GM23338 (cell line): ENCODE measurements at regions not wholly inside any gene's neighbourhood (a gene's known extent, or its start where the extent isn't known, plus 50 kb on each side); places are given as distances from the start of the nearest gene placed in this dataset.
A peak's percentile ranks its signal among the peaks of the same experiment; 100 is the strongest.

Experiments
- ATAC-seq: fragments of 200-7000 bp; cut with Tn5 transposase; 3 replicates; pipeline ENCODE4 v1.9.1; 2020
- DNase-seq: peaks from one replicate; pipeline ENCODE4 v3.0.0-alpha.2; 2015; ENCODE audit warnings: low spot score
- H2AFZ ChIP-seq: fragments of 200-600 bp; sonication (generic); 2 replicates; pipeline ENCODE4 v1.8.0; 2016; ENCODE audit warnings: antibody characterized with exemption, mild to moderate bottlenecking, moderate library complexity
- H3F3A ChIP-seq: fragments of 200-600 bp; sonication (generic); replicated peaks from 2 replicates; pipeline ENCODE4 v1.8.0; 2017; ENCODE audit warnings: antibody characterized with exemption, mixed run types, low read depth
- H3K27ac ChIP-seq: fragments of 200-600 bp; sonication (generic); 2 replicates; pipeline ENCODE4 v1.6.1; 2016; ENCODE audit warnings: low read depth
- H3K27me3 ChIP-seq: fragments of 200-600 bp; sonication (generic); 2 replicates; pipeline ENCODE4 v1.8.0; 2016; ENCODE audit warnings: mild to moderate bottlenecking, mixed run types, moderate library complexity; ENCODE audit not compliant: insufficient read depth
- H3K36me3 ChIP-seq: fragments of 200-600 bp; sonication (generic); 2 replicates; pipeline ENCODE4 v1.8.0; 2016; ENCODE audit warnings: mild to moderate bottlenecking; ENCODE audit not compliant: insufficient read depth
- H3K4me1 ChIP-seq: fragments of 200-600 bp; sonication (generic); 2 replicates; pipeline ENCODE4 v1.8.0; 2016; ENCODE audit warnings: mild to moderate bottlenecking, moderate library complexity; ENCODE audit not compliant: insufficient read depth
- H3K4me2 ChIP-seq: fragments of 200-600 bp; sonication (generic); 2 replicates; pipeline ENCODE4 v1.7.1; 2017; ENCODE audit warnings: mixed run types
- H3K4me3 ChIP-seq: fragments of 200-600 bp; sonication (generic); 2 replicates; pipeline ENCODE4 v1.6.1; 2016; ENCODE audit warnings: mixed run types
- H3K79me2 ChIP-seq: fragments of 200-600 bp; sonication (generic); replicated peaks from 2 replicates; pipeline ENCODE4 v1.8.0; 2017; ENCODE audit warnings: mild to moderate bottlenecking; ENCODE audit not compliant: insufficient read depth
- H3K9me2 ChIP-seq: fragments of 200-600 bp; sonication (generic); 2 replicates; pipeline ENCODE4 v1.8.0; 2017; ENCODE audit not compliant: insufficient read depth
- H4K20me1 ChIP-seq: fragments of 200-600 bp; sonication (generic); replicated peaks from 2 replicates; pipeline ENCODE4 v1.8.0; 2017; ENCODE audit warnings: mild to moderate bottlenecking; ENCODE audit not compliant: insufficient read depth
- H3K27ac Mint-ChIP-seq: 2 replicates; pipeline ENCODE4 v1.8.0; 2020; ENCODE audit warnings: inconsistent platforms, mild to moderate bottlenecking, moderate library complexity, mixed read lengths
- H3K27me3 Mint-ChIP-seq: 3 replicates; pipeline ENCODE4 v1.8.0; 2022; ENCODE audit warnings: low read depth, mild to moderate bottlenecking, moderate library complexity, mixed read lengths, inconsistent platforms; ENCODE audit not compliant: insufficient read depth, poor library complexity
- H3K36me3 Mint-ChIP-seq: 3 replicates; pipeline ENCODE4 v1.8.0; 2021; ENCODE audit warnings: low read depth, mild to moderate bottlenecking, inconsistent platforms, moderate library complexity, mixed read lengths
- H3K4me1 Mint-ChIP-seq: 3 replicates; pipeline ENCODE4 v1.8.0; 2020; ENCODE audit warnings: mild to moderate bottlenecking, inconsistent platforms, mixed read lengths
- H3K4me3 Mint-ChIP-seq: 3 replicates; pipeline ENCODE4 v1.8.0; 2021; ENCODE audit warnings: moderate library complexity, mild to moderate bottlenecking, inconsistent platforms, mixed read lengths
- H3K9me3 Mint-ChIP-seq: 3 replicates; pipeline ENCODE4 v1.8.0; 2020; ENCODE audit warnings: moderate library complexity, mild to moderate bottlenecking, inconsistent platforms, mixed read lengths
- CREB1 ChIP-seq: fragments of 250-450 bp; sonication (Bioruptor Pico); IDR thresholded peaks from 2 replicates; pipeline ENCODE4 v1.5.0; 2020; ENCODE audit warnings: low read depth, mild to moderate bottlenecking, moderate library complexity
- CTCF ChIP-seq, 2 experiments: fragments of 200-600 bp in 1 of 2; sonication (generic) in 1 of 2; conservative IDR thresholded peaks; 2 replicates each; pipeline versions ENCODE4 v1.5.1 to v1.6.1; 2016 to 2017; ENCODE audit warnings: antibody characterized with exemption in 2 of 2, low read depth in 2 of 2, mild to moderate bottlenecking in 2 of 2, moderate library complexity in 1 of 2
- ETS1 ChIP-seq: IDR thresholded peaks from 2 replicates; pipeline ENCODE4 v1.6.1; 2016; ENCODE audit warnings: antibody characterized with exemption
- EZH2 ChIP-seq: fragments of 200-600 bp; sonication (generic); IDR thresholded peaks from one replicate; pipeline ENCODE4 v1.8.0; 2017; ENCODE audit warnings: antibody characterized with exemption, mild to moderate bottlenecking, low read depth; ENCODE audit not compliant: unreplicated experiment
- EZH2phosphoT487 ChIP-seq: fragments of 200-600 bp; sonication (generic); IDR thresholded peaks from one replicate; pipeline ENCODE4 v1.8.1; 2018; ENCODE audit warnings: antibody characterized with exemption; ENCODE audit not compliant: unreplicated experiment
- JUNB ChIP-seq: IDR thresholded peaks from one replicate; pipeline ENCODE4 v1.6.1; 2016; ENCODE audit warnings: antibody characterized with exemption; ENCODE audit not compliant: unreplicated experiment
- NANOG ChIP-seq: IDR thresholded peaks from 2 replicates; pipeline ENCODE4 v1.6.1; 2016; ENCODE audit warnings: antibody characterized with exemption, borderline replicate concordance
- POLR2AphosphoS5 ChIP-seq: IDR thresholded peaks from 2 replicates; pipeline ENCODE4 v1.6.1; 2016; ENCODE audit warnings: antibody characterized with exemption, low read depth
- ZNF114 ChIP-seq: fragments of 250-450 bp; sonication (Bioruptor Pico); IDR thresholded peaks from 2 replicates; pipeline ENCODE4 v1.5.0; 2020; ENCODE audit warnings: mild to moderate bottlenecking, moderate library complexity
- ZNF331 ChIP-seq: fragments of 250-450 bp; sonication (Bioruptor Pico); IDR thresholded peaks from 2 replicates; pipeline ENCODE4 v1.5.0; 2020; ENCODE audit warnings: low read depth, mild to moderate bottlenecking, moderate library complexity

DNA sequence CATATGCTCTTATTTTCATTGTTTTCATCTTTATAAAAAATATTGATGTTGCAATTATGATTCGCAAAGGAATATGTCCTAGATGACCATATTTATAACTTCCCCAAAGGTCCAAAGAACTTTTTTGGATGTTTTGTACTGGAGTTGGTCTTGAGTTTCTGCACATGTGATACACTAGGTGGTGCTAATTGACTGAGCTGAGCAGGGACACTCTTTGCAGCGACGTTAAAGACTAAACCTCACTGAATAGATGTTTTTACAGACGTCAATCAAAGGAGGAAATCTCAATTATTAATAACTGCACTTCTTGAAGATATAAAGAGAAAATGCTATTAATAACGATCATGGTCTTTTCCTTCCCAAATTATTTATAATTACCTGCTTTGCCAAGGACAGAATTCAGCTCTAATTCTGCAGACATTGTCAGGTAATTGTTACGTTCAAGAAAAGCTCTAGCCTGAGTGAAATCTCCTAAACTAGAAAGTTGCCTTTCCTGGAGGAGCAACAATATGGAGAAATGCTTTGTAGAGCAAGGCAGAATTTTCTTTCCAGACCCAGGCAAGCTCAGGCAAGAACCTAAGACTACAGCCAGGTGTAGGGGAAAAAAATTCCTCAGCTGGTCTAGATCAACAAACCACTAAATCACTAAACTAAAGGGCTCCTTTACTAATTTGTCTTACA is 119.3 kb upstream of the RBBP8 start:
- H3K27me3 Mint-ChIP-seq = no peaks in the 10 kb centered on the region
- peak; percentile 85 for ATAC-seq
- no peaks in the 10 kb centered on the region for H3K36me3 Mint-ChIP-seq
- H3K9me3 Mint-ChIP-seq = no peaks in the 10 kb centered on the region
- Histone ChIP-seq H3K27ac (no peak overlapping the region), H3K4me2 (no peak overlapping the region), H3K9me2 (no peaks in the 10 kb centered on the region), H2AFZ (no peak overlapping the region), H3K27me3 (no peaks in the 10 kb centered on the region), H4K20me1 (no peaks in the 10 kb centered on the region), H3K36me3 (no peaks in the 10 kb centered on the region), H3K4me3 (no peak overlapping the region), H3F3A (no peaks in the 10 kb centered on the region), H3K79me2 (no peaks in the 10 kb centered on the region), H3K4me1 (no peaks in the 10 kb centered on the region)
- H3K4me1 Mint-ChIP-seq = peaks cover 5% of the 10 kb centered on the region; the same call in 2 of the 3 replicates
- H3K4me3 Mint-ChIP-seq = no peak overlapping the region
- peak; percentile 56 for DNase-seq
- TF ChIP-seq EZH2phosphoT487 (no peak), CTCF (conservative IDR thresholded peaks at IDR 0.05; ENCODE audit: low read depth in 2 of 2) (peak; percentile 86 to 92)
- no peak overlapping the region for H3K27ac Mint-ChIP-seq

GRCh38 chr18:22814329-22814703 is 118.8 kb upstream of the RBBP8 start:
- Histone ChIP-seq H3F3A (no peaks in the 10 kb centered on the region), H3K4me1 (no peaks in the 10 kb centered on the region), H4K20me1 (no peaks in the 10 kb centered on the region), H2AFZ (no peak overlapping the region), H3K4me2 (no peak overlapping the region), H3K79me2 (no peaks in the 10 kb centered on the region), H3K9me2 (no peaks in the 10 kb centered on the region), H3K36me3 (no peaks in the 10 kb centered on the region), H3K27me3 (no peaks in the 10 kb centered on the region), H3K4me3 (no peak overlapping the region), H3K27ac (no peak overlapping the region)
- TF ChIP-seq JUNB = no peak
- no peak for TF ChIP-seq ZNF331 (CRISPR knock-in tag)
- no peak for TF ChIP-seq ETS1
- TF ChIP-seq ZNF114 (CRISPR knock-in tag) = no peak
- no peak for TF ChIP-seq POLR2AphosphoS5
- no peak for TF ChIP-seq CTCF (conservative IDR thresholded peaks at IDR 0.05; ENCODE audit: low read depth in 2 of 2)
- TF ChIP-seq CREB1 (CRISPR knock-in tag) = no peak
- TF ChIP-seq NANOG = no peak
- TF ChIP-seq EZH2 = no peak
- H3K4me1 Mint-ChIP-seq = peaks cover 5% of the 10 kb centered on the region; the same call in 2 of the 3 replicates
- no peak for DNase-seq
- no peaks in the 10 kb centered on the region for H3K27me3 Mint-ChIP-seq
- no peak for ATAC-seq
- H3K4me3 Mint-ChIP-seq = no peak overlapping the region
- no peak overlapping the region for H3K27ac Mint-ChIP-seq
- H3K36me3 Mint-ChIP-seq = no peaks in the 10 kb centered on the region
- no peaks in the 10 kb centered on the region for H3K9me3 Mint-ChIP-seq
